ENCODE measurements at regions not wholly inside any gene's neighbourhood (a gene's known extent, or its start where the extent isn't known, plus 50 kb on each side); places are given as distances from the start of the nearest gene placed in this dataset.

DNA sequence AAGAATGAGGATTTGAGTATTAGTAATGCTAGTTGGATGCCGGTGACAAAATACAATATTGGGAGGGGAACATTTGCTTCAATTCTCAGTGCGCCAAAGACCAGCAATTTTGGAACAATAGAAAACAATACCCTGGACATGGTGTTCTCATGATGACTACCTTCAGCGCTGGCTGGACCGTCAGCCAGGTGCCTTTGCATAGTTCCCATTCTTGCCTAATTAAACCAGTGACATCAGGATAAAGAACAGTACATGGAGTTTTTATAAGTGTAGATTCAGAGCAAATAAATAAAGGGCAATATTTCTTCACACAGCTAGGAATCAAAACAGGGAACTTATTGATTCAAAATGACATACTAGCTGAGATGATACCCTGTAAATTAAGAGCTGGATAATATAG lies 404.8 kb upstream of the RORA start:
- DNase-seq (ENCODE audit: low spot score), result no peak

DNA sequence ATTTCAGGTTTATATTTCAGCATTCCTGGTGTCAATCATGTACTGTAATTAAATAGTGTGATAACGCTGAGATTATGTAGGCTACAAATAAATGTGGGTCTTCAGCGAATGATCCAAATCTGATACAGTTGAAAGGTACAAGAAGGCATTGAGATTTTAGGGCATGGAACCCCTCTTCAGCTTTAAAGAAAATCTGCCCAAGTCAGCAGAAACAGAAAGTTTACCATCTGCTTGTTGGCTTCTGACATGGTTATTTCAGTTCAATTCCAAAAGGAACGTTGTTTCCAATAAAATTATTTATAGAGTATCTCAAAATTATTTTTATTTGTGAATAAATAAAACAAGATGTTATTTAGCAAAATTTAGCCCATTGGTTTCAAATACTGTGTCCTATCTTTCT lies 400.2 kb upstream of the RORA start:
- DNase-seq (ENCODE audit: low spot score), result no peak

DNA sequence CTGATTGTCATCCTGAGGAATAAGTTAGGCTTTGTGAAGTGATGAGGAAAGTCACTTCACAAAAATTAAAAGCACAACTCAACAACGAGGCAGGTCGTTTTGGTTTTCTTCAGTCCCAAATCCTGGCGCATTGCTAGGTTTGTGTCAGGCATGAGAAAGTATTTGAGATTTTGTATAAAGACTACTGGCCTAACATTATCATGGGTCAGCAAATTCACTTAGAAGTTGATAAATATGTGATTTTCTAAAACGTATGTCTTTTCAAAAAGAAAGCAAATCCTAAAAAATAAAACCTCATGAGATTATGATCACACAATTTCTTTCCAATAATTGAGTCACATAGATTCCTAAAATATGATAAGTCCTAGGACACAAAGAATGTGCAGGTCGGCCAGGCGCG lies 395.8 kb upstream of the RORA start:
- DNase-seq (ENCODE audit: low spot score), result no peak

DNA sequence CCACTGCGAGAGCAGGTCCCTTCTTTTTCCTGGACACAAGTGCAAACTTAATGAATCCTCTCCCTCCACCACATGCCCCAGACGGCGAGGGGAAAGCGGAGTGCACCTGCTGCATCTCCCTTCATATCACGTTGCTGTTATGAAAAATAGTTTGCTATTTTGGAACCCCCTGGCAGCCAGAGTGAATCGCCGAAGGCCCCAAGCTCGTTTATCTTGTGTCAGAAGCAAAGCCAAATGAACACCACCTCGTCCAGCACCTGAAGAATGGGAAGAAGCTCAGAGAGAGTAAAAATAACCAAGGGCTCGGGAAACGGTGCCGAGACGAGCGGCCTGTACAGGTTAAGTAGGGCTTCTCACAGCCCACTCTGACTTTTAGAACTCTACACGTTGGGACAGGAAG lies 394.6 kb upstream of the RORA start:
- no peak for DNase-seq (ENCODE audit: low spot score)

DNA sequence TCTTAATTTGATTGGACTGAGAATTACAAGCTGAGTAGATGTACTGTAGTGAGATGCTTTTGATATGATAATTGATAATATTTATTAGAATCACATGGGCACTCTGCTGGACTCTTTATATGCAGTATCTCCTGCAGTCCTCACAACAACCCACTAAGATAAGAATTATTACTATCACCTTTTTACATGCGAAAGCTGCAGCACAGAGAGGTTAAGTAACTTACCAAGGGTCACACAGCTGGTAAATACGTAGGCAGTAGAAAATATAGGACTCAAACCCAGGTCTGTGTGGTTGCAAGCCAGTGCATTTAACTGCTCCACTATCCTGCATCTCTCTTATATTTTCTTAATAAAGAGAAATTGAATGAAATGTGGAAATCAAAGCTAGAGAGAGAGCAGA lies 392.8 kb upstream of the RORA start:
- DNase-seq (ENCODE audit: low spot score), result no peak

DNA sequence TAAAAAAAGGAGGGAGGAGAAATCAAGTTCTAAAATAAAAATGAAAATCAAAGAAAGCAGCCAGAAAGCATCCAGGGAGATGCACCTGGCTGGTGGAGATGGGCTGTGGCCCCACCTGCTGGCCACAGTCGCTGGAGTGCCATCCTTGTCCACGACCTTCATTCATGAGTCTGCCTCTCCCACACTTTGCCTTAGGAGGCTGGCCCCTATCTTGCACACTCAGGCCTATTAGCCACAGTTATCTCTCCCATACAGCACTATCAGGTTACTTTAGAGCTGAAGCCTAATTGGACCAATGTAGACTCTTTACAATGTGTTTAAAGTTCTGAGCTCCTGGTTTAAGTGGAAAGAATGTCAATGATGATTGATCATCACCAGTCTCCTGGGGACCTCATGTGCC lies 392.0 kb upstream of the RORA start:
- no peak for DNase-seq (ENCODE audit: low spot score)

DNA sequence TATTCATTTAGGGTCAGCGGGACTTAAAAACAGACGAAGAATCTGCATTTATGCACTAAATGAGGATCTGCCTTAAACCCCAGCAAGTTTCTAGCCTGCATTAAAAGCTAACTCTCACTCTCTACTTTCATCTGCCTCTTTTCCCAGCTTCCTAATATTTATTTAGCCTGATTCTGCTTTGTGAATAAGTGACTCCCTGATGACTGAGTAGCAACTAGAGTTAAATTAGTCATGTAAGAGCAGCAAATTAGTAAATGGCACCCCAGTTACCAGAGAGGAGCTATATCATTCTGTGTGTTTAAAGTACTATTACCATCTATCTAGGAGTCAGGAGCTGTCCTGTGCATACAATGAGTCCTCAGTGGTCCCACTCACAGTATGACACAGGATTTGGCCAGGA lies 391.0 kb upstream of the RORA start:
- no peak for DNase-seq (ENCODE audit: low spot score)

DNA sequence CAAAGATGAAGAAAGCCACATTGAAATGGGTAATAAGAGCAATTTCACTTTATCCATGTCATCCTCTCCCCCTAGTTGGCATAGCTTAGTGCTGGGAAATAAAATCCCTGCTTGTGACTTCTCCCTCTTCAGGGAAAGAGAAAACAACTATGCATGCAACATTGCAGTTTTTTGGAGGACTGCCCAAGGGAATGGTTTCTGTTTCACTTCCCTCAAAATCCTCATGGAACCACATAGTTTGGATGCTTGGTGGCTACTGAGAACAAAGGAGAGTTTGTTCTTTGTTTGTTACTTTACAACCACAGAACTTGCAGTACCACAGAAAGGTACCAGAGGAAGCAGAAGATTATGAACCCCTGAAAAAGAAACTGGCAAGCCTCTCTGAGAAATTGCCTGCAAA lies 384.6 kb upstream of the RORA start:
- no peak for DNase-seq (ENCODE audit: low spot score)

DNA sequence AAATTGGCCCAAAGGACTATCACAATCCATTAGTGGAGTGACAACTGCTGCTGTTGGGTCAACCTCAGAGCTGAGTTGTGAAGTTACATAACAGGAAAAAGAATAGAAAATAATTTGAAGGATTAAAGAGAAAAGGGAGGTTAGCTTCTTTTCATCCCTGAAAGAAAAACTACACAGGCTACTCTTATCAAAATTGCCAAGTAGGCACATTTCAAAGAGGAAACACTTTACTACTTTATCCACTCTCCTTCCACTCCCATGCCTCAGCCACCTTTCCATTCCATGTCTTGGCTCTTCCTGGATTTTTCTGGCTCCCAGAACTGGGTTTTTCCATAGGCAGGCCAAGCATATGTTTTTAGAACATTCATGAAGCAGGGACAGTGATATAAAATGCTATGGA lies 384.0 kb upstream of the RORA start:
- no peak for DNase-seq (ENCODE audit: low spot score)

DNA sequence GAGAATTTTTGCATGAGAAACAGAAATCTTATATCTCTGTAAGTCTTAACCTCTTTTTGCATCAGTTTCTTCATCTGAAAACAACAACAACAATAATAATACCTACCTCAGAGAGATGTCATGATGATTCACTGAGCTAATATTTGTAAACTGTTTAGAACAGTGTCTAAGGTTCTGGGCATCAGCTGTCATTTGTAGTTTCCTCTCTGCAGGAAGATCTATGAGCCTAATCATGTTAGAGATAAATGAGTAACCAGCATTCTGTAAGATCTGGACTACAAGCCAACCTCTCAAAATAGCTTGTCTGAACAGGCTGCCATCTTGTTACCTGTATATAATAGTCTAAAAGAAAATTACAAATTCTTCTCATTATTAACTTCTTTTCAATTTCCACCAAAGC lies 383.0 kb upstream of the RORA start:
- no peak for DNase-seq (ENCODE audit: low spot score)

DNA sequence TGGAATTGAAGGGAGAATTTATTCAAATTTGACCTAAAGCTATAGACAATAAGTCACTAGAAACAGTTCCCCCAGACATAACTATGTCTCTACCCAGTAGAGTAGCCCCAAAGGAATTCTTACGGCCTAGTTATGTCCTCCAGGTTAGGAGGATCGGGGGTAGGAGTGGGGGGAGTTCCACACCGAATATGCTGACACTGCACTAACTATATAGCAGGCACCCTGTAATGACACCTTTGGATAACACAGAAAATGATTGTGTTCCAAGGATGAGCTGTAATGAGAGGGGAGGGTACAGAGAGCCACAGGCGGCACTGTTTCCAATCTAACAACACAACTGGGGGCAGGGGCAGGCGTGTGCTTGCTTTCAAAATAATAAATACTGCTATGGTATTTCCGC lies 376.2 kb upstream of the RORA start:
- no peak for DNase-seq (ENCODE audit: low spot score)

DNA sequence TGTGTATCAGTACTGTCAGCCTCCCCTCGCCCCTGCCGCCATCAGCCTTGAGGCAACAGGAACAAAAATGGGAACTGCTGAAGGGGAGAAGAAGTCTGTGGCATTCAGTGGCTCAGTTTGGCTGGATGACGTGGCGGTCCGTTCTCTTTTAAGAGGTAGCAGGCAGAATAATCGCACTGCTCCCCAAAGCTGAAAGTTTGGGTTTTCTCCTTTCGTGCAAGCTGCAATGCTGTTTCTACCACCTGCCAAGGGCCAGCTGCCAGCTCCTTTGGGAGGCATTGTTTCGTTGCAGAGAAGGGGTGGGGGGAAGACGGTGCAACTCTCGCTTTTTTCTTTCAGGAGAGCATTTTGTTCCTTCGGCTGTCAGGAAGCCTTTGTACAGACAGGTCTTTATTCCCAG lies 369.6 kb upstream of the RORA start:
- DNase-seq (ENCODE audit: low spot score), result no peak

DNA sequence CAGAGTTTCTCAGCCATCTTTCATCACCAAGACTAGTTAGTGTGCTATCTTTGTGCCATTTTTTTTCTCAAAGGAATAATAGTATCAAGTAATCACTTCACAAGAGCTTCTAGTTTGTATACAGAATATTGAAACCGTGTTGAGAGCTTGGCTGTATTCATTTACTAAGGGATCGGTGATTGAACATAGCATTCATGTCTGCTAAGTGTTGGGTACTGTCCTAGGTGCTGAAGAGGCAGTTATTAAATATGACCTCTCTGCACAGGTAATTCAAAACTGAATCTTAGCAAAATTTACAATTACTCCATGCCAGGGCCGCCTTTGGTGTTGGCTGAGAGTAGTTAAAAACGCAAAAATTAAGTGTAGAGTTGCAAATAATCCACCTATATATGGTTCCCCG lies 355.3 kb upstream of the RORA start:
- no peak for DNase-seq (ENCODE audit: low spot score)

DNA sequence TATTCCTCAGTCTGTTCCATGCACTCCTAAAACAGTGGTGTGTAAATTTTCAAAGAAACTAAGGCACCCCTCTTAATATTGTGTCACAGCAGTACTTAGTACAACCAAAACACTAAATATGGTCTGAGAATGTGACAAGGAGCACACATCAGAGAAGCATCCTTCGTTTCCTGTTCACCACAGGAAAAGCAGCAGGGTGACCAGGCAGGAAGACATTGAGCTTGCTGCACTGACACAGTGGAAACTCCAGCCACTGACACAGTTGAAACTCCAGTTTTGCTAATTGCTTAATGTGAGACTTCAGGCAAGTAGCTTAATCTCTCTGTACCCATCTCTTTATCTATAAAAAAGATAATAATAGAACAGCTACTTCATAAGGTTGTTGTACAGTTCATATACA lies 353.0 kb upstream of the RORA start:
- no peak for DNase-seq (ENCODE audit: low spot score)

DNA sequence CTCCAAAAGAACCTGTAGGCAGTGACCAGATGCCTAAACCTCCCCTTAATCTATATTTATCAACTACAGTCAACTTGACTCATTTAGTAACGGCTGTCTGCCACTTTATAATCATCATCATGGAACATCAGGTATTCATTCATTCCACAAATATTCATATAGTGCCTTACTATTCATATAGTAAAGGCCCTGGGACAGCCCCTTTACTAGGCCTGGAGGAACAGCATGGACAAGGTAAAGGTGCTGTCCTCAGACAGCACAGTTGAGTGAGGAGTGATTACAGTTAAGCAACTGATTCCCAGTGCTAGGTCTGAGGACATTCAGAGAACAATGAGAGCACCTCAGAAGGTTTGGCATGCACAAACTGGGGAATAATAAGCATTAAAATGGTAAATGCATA lies 346.5 kb upstream of the RORA start:
- no peak for DNase-seq (ENCODE audit: low spot score)

DNA sequence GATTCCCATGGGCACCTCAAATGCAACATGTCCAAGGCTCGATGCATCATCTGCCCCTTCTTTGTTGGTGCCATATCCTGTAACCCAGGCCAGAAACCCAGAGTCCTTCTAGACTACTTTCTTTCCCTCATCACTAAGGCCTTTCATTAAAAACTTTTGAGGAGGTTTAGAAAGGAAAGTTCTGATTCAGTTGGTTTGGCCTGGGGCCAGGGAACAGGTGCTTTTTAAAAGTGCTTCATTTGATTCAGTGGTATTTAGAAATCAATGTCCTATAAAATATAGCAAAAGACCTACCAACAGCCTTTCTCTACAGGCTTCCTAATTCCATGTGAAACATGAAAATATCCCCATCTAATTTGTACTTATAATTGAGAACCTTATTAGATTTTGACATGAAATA lies 341.9 kb upstream of the RORA start:
- DNase-seq (ENCODE audit: low spot score), result no peak

DNA sequence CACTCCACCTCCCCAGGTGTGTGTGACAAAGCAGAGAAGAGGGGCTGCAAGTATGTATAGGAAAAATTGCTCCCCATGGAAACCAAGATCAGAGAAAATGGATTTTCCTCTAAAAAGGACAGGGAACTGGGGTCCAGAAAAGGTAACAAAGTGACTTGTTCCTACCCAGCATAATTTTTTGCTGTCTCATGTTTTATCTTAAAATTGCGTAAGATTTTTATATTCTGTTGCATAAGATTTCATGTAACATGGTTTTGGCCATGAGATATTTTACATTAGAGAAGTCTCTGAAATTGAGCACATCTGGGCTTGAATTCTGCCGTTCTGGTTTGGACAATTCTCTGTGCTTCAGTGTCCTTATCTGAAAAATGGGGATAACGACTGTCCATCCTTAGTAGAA lies 335.7 kb upstream of the RORA start:
- no peak for DNase-seq (ENCODE audit: low spot score)

DNA sequence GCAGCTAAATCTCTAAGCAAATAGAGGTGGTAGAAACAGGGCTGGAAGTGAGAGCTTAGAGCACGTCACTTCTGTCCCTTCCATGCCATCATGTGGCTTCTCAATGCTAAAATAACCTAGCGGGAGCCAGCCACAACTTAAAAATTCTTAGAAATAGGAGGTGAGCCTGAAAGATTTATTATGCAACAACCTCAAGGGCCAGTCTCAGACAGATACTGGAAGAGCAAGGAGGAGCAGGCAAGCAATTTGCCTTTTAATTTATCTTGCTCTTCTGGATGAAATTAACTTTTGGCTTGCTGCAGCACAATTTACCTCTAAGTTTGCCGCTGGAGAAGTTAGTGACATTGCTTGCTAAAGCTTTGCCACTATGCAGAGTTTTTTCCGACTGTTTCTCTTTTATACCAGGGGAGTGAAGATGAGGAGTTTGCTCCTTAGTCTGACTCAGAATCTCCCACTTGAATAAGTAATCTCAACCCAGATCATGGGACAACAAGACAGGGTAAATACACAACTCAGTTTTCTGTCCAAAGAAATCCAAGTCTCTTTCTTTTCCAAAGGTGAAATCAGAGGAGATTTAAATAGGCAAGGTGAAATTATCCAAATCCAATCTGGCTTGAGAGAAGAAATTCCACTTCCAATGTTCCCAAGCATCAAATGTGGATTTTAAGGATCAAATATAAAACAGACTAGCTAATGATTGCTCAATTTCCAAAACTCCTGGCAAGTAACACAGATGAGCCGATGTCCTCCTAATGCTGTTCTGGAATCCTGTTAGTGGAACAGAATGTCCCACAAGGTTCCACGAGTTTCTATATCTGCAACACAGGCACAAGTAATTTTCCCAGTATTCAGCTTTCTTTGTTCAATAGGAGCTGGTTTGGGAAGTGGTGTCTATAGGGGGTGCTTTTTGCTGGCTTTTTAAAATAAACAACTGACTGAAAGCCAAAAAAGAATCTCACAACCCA lies 329.4 kb upstream of the RORA start:
- DNase-seq (ENCODE audit: low spot score), result no peak

DNA sequence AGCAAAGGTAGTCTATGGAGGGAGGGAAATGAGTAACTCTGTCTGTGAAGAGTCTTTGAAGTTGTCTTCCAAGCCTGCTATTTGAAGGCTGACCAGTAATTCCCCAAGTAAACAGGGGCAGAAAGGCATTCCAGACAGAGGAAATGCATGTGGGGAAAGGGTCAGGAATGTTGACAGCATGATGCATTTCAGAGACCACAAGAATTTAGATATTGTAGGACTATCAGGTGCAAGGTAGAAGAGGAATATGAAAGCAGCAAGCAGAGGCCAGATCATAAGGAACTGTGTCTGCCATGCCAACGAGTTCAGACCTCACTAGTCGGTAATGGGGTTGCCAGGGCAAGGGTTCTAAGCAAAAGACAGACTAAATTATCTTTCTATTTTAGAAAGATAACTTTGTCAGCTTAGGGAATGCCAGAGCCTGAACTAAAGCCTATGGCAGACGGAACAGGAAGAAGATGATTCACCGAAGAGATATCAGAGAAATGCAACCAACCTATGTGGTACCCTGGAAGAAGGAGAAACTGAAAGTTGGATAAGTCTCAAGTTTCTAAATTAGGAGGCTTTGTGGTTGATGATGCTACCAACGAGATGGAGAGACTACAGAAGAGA lies 327.0 kb upstream of the RORA start:
- no peak for DNase-seq (ENCODE audit: low spot score)

DNA sequence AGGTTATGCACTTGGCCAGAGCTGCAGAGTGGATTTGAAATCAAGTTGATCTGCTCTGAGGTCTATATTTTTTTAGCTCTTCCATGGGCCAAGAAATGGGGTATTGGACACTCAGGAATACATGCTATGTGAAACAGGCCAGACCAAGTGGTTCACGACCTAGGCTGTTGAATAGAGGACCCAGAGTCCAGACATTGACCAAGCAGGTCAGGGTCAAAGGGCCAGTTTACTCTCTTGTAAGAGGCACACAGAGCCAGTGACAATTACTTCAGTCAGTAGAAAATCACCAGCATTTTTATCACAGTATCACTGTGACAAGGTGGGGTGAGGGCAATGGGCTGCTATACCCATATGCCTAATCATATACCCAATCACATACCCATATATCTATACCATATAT lies 320.6 kb upstream of the RORA start:
- no peak for DNase-seq (ENCODE audit: low spot score)

DNA sequence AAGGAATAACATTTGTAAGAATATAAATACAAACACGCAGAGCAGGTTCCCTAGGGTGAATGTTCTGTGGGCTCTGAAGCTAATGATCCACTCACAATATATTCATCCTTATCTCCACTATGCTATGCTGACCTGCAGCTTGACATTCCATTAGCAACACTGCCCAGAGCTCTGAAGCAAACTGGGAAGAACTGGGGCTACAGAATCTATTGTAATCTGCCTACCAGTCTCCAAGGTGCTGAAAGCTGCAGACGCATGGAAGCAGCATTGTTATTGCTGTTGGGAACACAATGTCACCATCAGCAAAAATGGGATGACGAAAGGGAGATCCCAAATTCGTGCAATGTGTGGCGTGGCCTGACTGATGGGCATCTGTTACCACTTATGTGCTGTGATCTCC lies 316.7 kb upstream of the RORA start:
- DNase-seq (ENCODE audit: low spot score), result no peak

DNA sequence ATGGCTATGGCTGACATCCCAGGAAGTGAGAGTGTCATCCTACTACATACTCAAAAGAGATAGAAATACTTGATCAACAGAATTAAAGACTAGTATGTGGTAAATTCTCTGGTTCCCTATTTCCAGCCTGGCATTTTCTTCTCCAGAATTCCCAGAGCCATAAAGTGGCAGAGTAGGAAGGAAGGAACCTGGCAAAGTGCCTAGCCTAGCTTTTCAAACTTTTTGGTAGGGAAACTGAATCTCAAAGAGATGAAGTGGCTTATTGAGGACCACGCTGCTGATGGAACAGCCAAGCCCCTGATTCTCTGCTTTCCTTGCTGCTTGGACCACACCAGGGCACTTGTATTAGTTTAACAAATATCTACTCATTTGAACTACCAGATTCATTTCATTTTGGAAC lies 312.4 kb upstream of the RORA start:
- no peak for DNase-seq (ENCODE audit: low spot score)

DNA sequence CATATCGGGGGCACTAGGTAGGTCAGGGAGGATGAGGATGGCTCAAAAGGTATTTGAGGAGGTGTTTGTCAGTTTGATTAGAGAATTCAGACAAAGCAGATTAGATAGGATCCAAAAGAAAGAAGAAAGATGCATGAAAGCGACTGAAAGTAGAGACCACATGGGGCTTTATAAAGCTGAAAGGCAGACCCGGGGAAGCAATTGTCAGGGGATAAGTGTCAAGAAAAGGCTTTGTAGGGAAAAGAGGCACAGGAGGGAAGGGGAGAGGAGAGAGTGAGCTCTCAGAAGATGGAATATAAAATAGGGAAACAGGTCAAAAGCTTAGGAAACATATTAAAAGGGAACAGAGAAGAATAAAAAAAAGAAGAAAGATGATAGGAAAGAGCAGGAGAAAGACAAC lies 308.2 kb upstream of the RORA start:
- DNase-seq (ENCODE audit: low spot score), result no peak

DNA sequence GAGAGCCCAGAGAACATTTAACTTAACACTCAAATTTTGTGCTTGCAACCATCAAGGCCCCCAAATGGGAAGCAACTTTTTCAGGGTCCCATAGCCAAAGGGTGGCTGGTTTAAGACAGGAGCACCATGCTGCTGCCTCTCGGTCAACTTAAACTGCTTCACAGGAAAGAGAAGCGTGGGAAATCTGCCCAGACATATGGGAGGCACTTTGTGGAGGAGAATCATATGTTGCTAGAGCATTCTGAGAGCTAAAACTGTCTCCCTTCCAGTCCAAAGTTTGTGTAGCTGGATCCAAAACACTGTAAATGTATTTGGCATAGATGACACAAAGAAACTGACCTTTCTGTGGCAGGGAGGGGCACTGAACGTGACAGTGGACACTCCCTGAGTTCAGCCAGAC lies 305.9 kb upstream of the RORA start:
- DNase-seq (ENCODE audit: low spot score), result no peak

All from pons (tissue), 1 donor.